K562 (cell line): ENCODE measurements at regions not wholly inside any gene's neighbourhood (a gene's known extent, or its start where the extent isn't known, plus 50 kb on each side); places are given as distances from the start of the nearest gene placed in this dataset.

Experiments used
- ELF1 ChIP-seq: fragments of 200-800 bp; sonication (Bioruptor generic); IDR thresholded peaks from 2 replicates; pipeline ENCODE4 v1.6.1; 2016; ENCODE audit warnings: missing genetic modification characterization, missing compliant biosample characterization
- GABPB1 ChIP-seq: sonication (generic); formaldehyde crosslinking; IDR thresholded peaks from 2 replicates; pipeline ENCODE4 v1.8.0; 2022; ENCODE audit warnings: mild to moderate bottlenecking, missing genetic modification reagents
- KHSRP ChIP-seq: fragments of 450-650 bp; IDR thresholded peaks from 2 replicates; pipeline ENCODE4 v1.6.1; 2017
- MECOM ChIP-seq: fragments of 250-450 bp; sonication (Bioruptor Pico); IDR thresholded peaks from 2 replicates; pipeline ENCODE4 v1.8.0; 2022; ENCODE audit warnings: inconsistent platforms
- NFYB ChIP-seq: IDR thresholded peaks from 2 replicates; pipeline ENCODE4 v1.6.1; 2011; ENCODE audit warnings: mild to moderate bottlenecking, moderate library complexity; ENCODE audit not compliant: insufficient read length; ENCODE audit errors: extremely low read depth
- NRF1 ChIP-seq, 2 experiments: fragments of 450-650 bp; IDR thresholded peaks in 1 of 2; conservative IDR thresholded peaks in 1 of 2; 2 replicates each; pipeline ENCODE4 v1.6.1; 2014; ENCODE audit warnings: mild to moderate bottlenecking in 2 of 2
- POLR2B ChIP-seq: fragments of 450-650 bp; IDR thresholded peaks from 2 replicates; pipeline ENCODE4 v1.6.1; 2018; ENCODE audit warnings: low read depth; ENCODE audit not compliant: partially characterized antibody
- SAFB2 ChIP-seq: fragments of 200-400 bp; formaldehyde crosslinking; IDR thresholded peaks from 2 replicates; pipeline ENCODE4 v1.6.1; 2018; ENCODE audit warnings: borderline replicate concordance, low read length, low read depth, moderate library complexity; ENCODE audit not compliant: severe bottlenecking
- ZC3H11A ChIP-seq: IDR thresholded peaks from 2 replicates; pipeline ENCODE4 v1.6.1; 2012; ENCODE audit warnings: low read depth, low read length, improper control_type of control experiment
- ZNF41 ChIP-seq: fragments of 250-450 bp; sonication (Bioruptor Pico); conservative IDR thresholded peaks from 2 replicates; pipeline ENCODE4 v1.4.0; 2020; ENCODE audit warnings: mild to moderate bottlenecking
- TF ChIP-seq, protein P1 (sequence below): fragments of 450-650 bp; formaldehyde crosslinking; IDR thresholded peaks from 2 replicates; pipeline ENCODE4 v1.4.0; 2020; ENCODE audit warnings: mild to moderate bottlenecking
- TF ChIP-seq, protein P2 (sequence below): fragments of 250-450 bp; sonication (Bioruptor Pico); IDR thresholded peaks from 2 replicates; pipeline ENCODE4 v1.8.0; 2022; ENCODE audit warnings: moderate library complexity, mild to moderate bottlenecking, inconsistent platforms
- TF ChIP-seq, protein P3 (sequence below), 3 experiments: IDR thresholded peaks in 2 of 3; conservative IDR thresholded peaks in 1 of 3; 2 replicates each; pipeline ENCODE4 v1.5.1; 2011 to 2012; ENCODE audit warnings: low read length in 3 of 3, mild to moderate bottlenecking in 3 of 3, control low read depth in 2 of 3, improper control_type of control experiment in 1 of 3, inconsistent platforms in 1 of 3, low read depth in 1 of 3, mixed read lengths in 1 of 3, moderate library complexity in 1 of 3; ENCODE audit not compliant: insufficient read depth in 2 of 3
- TF ChIP-seq, protein P4 (sequence below): fragments of 250-450 bp; sonication (Bioruptor Pico); IDR thresholded peaks from 2 replicates; pipeline ENCODE4 v1.5.0; 2021; ENCODE audit warnings: mild to moderate bottlenecking, moderate library complexity
- TF ChIP-seq, protein P5 (sequence below): fragments of 450-650 bp; IDR thresholded peaks from 2 replicates; pipeline ENCODE4 v1.6.1; 2016; ENCODE audit warnings: missing biosample characterization, missing genetic modification characterization
- TF ChIP-seq, protein P6 (sequence below): fragments of 250-450 bp; sonication (Bioruptor Pico); IDR thresholded peaks from 2 replicates; pipeline ENCODE4 v1.5.0; 2021
- TF ChIP-seq, protein P7 (sequence below): fragments of 250-450 bp; sonication (Bioruptor Pico); IDR thresholded peaks from 2 replicates; pipeline ENCODE4 v1.5.0; 2021

DNA sequence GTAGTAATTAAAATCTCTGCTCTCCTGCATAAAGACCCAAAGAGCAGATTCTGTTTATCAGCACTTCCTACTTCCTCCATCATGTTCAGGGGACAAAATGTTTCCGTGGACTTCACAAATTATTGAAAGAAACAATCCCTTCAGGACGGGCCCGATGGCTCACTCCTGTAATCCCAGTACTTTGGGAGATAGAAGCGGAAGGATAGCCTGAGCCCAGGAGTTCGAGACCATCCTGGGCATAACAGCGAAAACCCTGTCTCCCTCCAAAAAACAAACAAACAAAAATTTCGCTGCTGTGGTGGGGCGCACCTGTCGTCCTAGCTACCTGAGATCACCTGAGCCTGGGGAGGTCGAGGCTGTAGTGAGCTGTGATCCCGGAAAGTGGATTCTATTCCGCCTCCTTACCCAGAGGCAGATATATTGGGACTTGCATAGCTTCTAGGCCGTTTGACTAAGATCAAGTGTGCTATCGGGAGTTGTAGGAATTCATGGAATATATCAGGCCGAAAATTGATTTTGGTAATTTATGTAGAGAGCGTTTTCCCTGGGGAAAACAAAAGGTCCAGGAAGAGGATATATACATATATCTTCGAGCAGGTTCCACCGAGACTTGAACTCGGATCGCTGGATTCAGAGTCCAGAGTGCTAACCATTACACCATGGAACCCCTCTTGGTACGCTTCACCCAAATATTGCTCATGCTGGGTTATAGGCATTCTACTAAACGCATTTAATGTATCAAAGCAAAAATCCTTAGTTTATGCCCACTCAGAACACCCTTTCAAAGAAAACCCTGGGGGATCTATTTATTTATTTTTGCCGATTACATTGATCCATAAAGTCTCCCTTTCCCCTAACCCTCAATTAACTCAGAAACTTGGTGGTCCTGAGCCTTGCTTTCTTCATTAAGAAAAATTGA lies 74.5 kb upstream of the ZNF184 start (continued):
- TF ChIP-seq, protein P1, sequence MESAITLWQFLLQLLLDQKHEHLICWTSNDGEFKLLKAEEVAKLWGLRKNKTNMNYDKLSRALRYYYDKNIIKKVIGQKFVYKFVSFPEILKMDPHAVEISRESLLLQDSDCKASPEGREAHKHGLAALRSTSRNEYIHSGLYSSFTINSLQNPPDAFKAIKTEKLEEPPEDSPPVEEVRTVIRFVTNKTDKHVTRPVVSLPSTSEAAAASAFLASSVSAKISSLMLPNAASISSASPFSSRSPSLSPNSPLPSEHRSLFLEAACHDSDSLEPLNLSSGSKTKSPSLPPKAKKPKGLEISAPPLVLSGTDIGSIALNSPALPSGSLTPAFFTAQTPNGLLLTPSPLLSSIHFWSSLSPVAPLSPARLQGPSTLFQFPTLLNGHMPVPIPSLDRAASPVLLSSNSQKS = no peak
- TF ChIP-seq, protein P2, sequence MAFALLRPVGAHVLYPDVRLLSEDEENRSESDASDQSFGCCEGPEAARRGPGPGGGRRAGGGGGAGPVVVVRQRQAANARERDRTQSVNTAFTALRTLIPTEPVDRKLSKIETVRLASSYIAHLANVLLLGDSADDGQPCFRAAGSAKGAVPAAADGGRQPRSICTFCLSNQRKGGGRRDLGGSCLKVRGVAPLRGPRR = no peak
- TF ChIP-seq ZNF41 (CRISPR knock-in tag) (no peak), POLR2B (no peak), SAFB2 (no peak), ELF1 (peak; percentile 24; the same call in 1 of the 2 replicates), KHSRP (no peak), MECOM (CRISPR knock-in tag) (no peak), NFYB (no peak), NRF1 (conservative IDR thresholded peaks at IDR 0.05 in 1 of 2, IDR thresholded peaks at IDR 0.05 in 1 of 2) (no peak), GABPB1 (CRISPR knock-in tag) (no peak), ZC3H11A (peak; percentile 28; the same call in 1 of the 2 replicates)
- TF ChIP-seq, protein P3, sequence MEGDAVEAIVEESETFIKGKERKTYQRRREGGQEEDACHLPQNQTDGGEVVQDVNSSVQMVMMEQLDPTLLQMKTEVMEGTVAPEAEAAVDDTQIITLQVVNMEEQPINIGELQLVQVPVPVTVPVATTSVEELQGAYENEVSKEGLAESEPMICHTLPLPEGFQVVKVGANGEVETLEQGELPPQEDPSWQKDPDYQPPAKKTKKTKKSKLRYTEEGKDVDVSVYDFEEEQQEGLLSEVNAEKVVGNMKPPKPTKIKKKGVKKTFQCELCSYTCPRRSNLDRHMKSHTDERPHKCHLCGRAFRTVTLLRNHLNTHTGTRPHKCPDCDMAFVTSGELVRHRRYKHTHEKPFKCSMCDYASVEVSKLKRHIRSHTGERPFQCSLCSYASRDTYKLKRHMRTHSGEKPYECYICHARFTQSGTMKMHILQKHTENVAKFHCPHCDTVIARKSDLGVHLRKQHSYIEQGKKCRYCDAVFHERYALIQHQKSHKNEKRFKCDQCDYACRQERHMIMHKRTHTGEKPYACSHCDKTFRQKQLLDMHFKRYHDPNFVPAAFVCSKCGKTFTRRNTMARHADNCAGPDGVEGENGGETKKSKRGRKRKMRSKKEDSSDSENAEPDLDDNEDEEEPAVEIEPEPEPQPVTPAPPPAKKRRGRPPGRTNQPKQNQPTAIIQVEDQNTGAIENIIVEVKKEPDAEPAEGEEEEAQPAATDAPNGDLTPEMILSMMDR (IDR thresholded peaks at IDR 0.05 in 2 of 3, conservative IDR thresholded peaks at IDR 0.05 in 1 of 3; ENCODE audit: insufficient read depth in 2 of 3, low read depth in 1 of 3, low read length in 3 of 3) = no peak
- TF ChIP-seq, protein P4, sequence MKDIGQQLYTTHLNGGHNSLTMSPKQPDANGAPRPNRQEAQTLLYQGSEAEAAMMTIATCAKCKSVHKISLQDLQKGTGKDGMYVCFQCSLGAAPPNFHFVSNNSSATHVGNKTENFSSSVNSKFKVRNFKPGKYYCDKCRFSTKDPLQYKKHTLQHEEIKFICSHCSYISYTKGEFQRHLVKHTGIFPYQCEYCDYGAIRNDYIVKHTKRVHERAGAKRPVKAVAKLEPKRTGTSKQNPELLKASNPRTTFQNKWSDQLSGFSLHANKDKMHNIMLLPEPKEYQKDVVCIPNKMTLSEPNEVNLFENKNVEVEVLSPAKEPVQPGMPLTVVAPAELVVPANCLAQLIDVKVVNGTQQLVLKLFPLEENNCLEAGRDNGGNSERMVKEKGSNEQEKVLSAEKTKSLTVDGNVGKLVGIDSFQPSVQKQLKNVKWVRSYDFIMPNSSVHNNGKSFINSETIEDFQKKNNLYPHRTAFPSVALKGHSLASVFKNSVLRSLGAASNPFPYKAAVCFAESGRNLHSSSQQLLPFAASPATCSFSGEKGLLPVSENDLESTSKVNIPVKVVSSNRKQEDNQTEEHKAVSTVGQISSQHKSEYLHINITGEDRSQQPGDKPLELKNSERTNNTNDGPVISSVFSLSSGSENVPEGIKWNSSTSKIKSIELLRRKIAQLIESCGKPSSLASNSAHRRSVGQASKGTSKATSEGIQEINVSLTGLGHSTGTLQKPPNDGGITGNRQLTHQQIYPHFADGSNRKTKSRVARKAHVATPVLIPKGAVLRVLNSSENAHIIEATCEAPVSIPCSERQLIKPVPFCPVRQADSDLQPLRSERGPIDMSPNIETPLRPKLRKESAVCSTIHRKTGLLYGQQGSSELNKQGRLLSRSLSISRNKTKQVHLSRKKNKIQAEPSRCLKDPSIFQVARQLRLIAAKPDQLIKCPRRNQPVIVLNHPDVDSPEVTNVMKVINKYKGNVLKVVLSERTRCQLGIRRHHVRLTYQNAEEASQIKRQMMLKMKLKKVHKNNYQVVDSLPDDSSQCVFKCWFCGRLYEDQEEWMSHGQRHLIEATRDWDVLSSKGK (CRISPR knock-in tag) = no peak
- TF ChIP-seq, protein P5, sequence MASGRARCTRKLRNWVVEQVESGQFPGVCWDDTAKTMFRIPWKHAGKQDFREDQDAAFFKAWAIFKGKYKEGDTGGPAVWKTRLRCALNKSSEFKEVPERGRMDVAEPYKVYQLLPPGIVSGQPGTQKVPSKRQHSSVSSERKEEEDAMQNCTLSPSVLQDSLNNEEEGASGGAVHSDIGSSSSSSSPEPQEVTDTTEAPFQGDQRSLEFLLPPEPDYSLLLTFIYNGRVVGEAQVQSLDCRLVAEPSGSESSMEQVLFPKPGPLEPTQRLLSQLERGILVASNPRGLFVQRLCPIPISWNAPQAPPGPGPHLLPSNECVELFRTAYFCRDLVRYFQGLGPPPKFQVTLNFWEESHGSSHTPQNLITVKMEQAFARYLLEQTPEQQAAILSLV (tag) = no peak
- TF ChIP-seq, protein P6, sequence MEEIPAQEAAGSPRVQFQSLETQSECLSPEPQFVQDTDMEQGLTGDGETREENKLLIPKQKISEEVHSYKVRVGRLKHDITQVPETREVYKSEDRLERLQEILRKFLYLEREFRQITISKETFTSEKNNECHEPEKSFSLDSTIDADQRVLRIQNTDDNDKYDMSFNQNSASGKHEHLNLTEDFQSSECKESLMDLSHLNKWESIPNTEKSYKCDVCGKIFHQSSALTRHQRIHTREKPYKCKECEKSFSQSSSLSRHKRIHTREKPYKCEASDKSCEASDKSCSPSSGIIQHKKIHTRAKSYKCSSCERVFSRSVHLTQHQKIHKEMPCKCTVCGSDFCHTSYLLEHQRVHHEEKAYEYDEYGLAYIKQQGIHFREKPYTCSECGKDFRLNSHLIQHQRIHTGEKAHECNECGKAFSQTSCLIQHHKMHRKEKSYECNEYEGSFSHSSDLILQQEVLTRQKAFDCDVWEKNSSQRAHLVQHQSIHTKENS (CRISPR knock-in tag) = no peak
- TF ChIP-seq, protein P7, sequence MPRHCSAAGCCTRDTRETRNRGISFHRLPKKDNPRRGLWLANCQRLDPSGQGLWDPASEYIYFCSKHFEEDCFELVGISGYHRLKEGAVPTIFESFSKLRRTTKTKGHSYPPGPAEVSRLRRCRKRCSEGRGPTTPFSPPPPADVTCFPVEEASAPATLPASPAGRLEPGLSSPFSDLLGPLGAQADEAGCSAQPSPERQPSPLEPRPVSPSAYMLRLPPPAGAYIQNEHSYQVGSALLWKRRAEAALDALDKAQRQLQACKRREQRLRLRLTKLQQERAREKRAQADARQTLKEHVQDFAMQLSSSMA (CRISPR knock-in tag) = no peak
